Right lobe of liver (tissue), 4 donors: ENCODE measurements at regions not wholly inside any gene's neighbourhood (a gene's known extent, or its start where the extent isn't known, plus 50 kb on each side); places are given as distances from the start of the nearest gene placed in this dataset.

ENCODE experiments used
- POLR2A ChIP-seq: fragments of 450-650 bp; IDR thresholded peaks from one replicate; pipeline ENCODE4 v1.6.1; 2017; ENCODE audit warnings: antibody characterized with exemption, mild to moderate bottlenecking
- TF ChIP-seq, protein P1 (sequence below), 4 donors: fragments of 200-600 bp in 3 of 4; fragments of 450-650 bp in 1 of 4; IDR thresholded peaks; one replicate each; pipeline versions ENCODE4 v1.5.1 to v1.8.0; 2016 to 2022; ENCODE audit warnings: antibody characterized with exemption in 4 of 4, mild to moderate bottlenecking in 2 of 4
- donor health status: DM: no; HTN: no; CAD: no.
- donor health status: DM: no; HTN: no; CAD: no.
- donor health status: DM: no; HTN: yes; CAD: no.

- no peak for TF ChIP-seq POLR2A
- TF ChIP-seq, protein P1, sequence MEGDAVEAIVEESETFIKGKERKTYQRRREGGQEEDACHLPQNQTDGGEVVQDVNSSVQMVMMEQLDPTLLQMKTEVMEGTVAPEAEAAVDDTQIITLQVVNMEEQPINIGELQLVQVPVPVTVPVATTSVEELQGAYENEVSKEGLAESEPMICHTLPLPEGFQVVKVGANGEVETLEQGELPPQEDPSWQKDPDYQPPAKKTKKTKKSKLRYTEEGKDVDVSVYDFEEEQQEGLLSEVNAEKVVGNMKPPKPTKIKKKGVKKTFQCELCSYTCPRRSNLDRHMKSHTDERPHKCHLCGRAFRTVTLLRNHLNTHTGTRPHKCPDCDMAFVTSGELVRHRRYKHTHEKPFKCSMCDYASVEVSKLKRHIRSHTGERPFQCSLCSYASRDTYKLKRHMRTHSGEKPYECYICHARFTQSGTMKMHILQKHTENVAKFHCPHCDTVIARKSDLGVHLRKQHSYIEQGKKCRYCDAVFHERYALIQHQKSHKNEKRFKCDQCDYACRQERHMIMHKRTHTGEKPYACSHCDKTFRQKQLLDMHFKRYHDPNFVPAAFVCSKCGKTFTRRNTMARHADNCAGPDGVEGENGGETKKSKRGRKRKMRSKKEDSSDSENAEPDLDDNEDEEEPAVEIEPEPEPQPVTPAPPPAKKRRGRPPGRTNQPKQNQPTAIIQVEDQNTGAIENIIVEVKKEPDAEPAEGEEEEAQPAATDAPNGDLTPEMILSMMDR (IDR thresholded peaks at IDR 0.05): no peak
Measured at GRCh38 chr22:48685767-48686166, 1141.9 kb downstream of the BRD1 start.
